ENCODE measurements at regions not wholly inside any gene's neighbourhood (a gene's known extent, or its start where the extent isn't known, plus 50 kb on each side); places are given as distances from the start of the nearest gene placed in this dataset.

DNA sequence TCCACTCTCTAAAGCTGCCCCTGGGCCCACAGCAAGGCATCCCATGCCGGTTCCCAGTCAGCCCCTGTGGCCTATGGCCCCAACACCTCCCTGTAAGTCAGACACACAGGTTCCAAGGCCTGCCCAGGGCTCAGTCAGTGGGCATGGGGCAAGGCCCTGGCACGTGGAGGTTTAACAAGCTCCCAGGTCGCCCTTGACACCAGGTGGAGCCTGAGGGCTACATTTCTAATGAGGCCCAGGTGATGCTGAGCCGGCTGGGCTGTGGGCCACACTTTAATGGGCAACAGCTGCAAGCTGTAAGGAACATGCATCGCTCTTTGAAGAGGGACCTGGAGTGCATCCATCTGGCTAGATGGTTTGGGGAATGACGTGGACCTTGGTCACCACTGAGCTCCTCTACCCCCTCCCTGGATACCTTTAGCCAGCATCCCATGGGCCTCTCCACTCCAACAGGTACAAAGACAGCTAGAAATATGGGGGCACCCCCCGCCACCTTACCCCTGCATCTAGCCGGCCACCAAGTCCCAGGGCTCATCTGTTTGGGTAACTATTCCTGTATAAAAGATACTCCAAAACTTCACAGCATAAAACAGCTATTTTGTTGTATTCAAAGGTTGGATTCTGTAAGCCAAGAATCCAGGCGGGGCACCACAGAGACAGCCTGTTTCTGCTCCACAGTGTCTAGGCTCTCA lies 122.5 kb downstream of the OAT start:
- Histone ChIP-seq H3K4me3 (no peak overlapping the region), H4K20me1 (ENCODE audit: low read depth) (no peaks in the 10 kb centered on the region), H3K27ac (no peak overlapping the region), H3F3A (ENCODE audit: low read depth) (no peaks in the 10 kb centered on the region), H3K9ac (no peak overlapping the region), H3K4me2 (no peak overlapping the region), H3K79me2 (ENCODE audit: low read depth) (no peaks in the 10 kb centered on the region), H3K9me3 (ENCODE audit: low read depth) (no peaks in the 10 kb centered on the region), H3K27me3 (no peaks in the 10 kb centered on the region), H3K36me3 (no peaks in the 10 kb centered on the region), H3K4me1 (no peaks in the 10 kb centered on the region), H2AFZ (replicated peaks) (no peak overlapping the region)
- TF ChIP-seq, protein P1, sequence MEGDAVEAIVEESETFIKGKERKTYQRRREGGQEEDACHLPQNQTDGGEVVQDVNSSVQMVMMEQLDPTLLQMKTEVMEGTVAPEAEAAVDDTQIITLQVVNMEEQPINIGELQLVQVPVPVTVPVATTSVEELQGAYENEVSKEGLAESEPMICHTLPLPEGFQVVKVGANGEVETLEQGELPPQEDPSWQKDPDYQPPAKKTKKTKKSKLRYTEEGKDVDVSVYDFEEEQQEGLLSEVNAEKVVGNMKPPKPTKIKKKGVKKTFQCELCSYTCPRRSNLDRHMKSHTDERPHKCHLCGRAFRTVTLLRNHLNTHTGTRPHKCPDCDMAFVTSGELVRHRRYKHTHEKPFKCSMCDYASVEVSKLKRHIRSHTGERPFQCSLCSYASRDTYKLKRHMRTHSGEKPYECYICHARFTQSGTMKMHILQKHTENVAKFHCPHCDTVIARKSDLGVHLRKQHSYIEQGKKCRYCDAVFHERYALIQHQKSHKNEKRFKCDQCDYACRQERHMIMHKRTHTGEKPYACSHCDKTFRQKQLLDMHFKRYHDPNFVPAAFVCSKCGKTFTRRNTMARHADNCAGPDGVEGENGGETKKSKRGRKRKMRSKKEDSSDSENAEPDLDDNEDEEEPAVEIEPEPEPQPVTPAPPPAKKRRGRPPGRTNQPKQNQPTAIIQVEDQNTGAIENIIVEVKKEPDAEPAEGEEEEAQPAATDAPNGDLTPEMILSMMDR (IDR thresholded peaks at IDR 0.05) = no peak
- TF ChIP-seq EZH2phosphoT487 (IDR thresholded peaks at IDR 0.05) (no peak), EZH2 (IDR thresholded peaks at IDR 0.05) (no peak)
- Mint-ChIP-seq H3K9me3 (peaks cover 11% of the 10 kb centered on the region), H3K36me3 (peaks cover 3% of the 10 kb centered on the region), H3K4me3 (no peak overlapping the region), H3K27ac (no peak overlapping the region), H3K27me3 (ENCODE audit: insufficient read depth, low read depth) (peaks cover 5% of the 10 kb centered on the region), H3K4me1 (no peaks in the 10 kb centered on the region)
- no peak for DNase-seq (ENCODE audit: low spot score)

- H3K4me2 ChIP-seq = no peak overlapping the region
- no peaks in the 10 kb centered on the region for H4K20me1 ChIP-seq (ENCODE audit: low read depth)
- no peaks in the 10 kb centered on the region for H3K79me2 ChIP-seq (ENCODE audit: low read depth)
- H3K4me1 Mint-ChIP-seq = peaks cover under 1% of the 10 kb centered on the region
- H3K36me3 ChIP-seq = no peaks in the 10 kb centered on the region
- no peaks in the 10 kb centered on the region for H3K27me3 ChIP-seq
- no peaks in the 10 kb centered on the region for H3K9me3 ChIP-seq (ENCODE audit: low read depth)
- TF ChIP-seq EZH2phosphoT487 (IDR thresholded peaks at IDR 0.05) (no peak), EZH2 (IDR thresholded peaks at IDR 0.05) (no peak)
- TF ChIP-seq, protein P1 (IDR thresholded peaks at IDR 0.05) = no peak
- H3K9me3 Mint-ChIP-seq = peaks cover under 1% of the 10 kb centered on the region
- no peak overlapping the region for H3K4me3 Mint-ChIP-seq
- H3K27me3 Mint-ChIP-seq (ENCODE audit: insufficient read depth, low read depth) = peaks cover 2% of the 10 kb centered on the region
- H3K27ac Mint-ChIP-seq = no peak overlapping the region
- no peaks in the 10 kb centered on the region for H3F3A ChIP-seq (ENCODE audit: low read depth)
- no peaks in the 10 kb centered on the region for H3K36me3 Mint-ChIP-seq
- no peaks in the 10 kb centered on the region for H3K4me1 ChIP-seq
- no peak overlapping the region for H3K4me3 ChIP-seq
- no peak for DNase-seq (ENCODE audit: low spot score)
- no peak overlapping the region for H2AFZ ChIP-seq (replicated peaks)
- no peak overlapping the region for H3K9ac ChIP-seq
- no peak overlapping the region for H3K27ac ChIP-seq
Observed at GRCh38 chr10:124294811-124295770, 123.6 kb downstream of the OAT start.

DNA sequence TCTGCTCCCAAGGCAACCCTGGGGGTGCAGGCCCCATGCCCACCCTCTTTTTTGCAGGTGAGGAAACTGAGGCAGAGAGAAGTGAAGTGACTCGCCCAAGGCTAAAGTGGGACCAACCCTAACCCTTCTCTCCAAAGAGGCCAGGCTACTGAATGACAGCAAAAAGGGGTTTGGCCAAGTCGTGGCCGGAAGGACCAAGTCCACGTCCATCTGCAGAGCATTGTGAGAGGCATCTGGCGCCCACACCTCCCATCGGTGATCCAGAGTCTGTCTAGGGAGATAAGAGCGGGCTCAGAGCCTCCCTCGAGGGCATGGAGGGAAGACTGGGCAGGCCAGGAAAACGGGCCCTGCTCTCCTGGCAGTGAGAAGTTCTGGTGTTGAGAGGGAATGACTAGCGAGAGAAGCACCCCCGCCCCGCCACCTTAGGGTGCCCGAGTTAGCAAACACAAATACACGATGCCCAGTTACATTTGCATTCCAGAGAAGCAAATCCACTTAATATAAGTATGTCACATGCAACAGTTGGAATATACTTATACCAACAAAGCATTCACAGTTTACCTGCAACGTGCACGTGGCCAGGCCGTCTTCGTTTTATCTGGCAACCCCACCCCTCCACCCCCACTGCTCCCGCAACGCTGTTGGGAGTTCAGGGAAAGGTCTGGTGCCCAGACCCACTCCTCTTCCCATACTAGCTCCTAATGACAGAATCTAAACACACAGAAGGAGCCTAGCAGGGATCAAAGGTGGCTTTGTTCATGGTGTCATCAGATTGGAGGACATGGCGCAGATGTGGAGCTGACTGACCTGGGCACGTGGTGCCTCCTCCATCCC lies 124.9 kb downstream of the OAT start:
- Histone ChIP-seq H2AFZ (replicated peaks) (no peak overlapping the region), H3K9me3 (ENCODE audit: low read depth) (no peaks in the 10 kb centered on the region), H3K79me2 (ENCODE audit: low read depth) (no peaks in the 10 kb centered on the region), H3K4me2 (no peak overlapping the region), H3K9ac (no peak overlapping the region), H3K36me3 (no peaks in the 10 kb centered on the region), H3K27ac (no peak overlapping the region), H3K4me1 (no peaks in the 10 kb centered on the region), H3K27me3 (no peaks in the 10 kb centered on the region), H3K4me3 (no peak overlapping the region), H3F3A (ENCODE audit: low read depth) (no peaks in the 10 kb centered on the region), H4K20me1 (ENCODE audit: low read depth) (no peaks in the 10 kb centered on the region)
- Mint-ChIP-seq H3K27me3 (ENCODE audit: insufficient read depth, low read depth) (peaks cover 2% of the 10 kb centered on the region), H3K36me3 (no peaks in the 10 kb centered on the region), H3K27ac (no peak overlapping the region), H3K4me3 (no peak overlapping the region), H3K9me3 (no peaks in the 10 kb centered on the region), H3K4me1 (peaks cover 6% of the 10 kb centered on the region)
- no peak for DNase-seq (ENCODE audit: low spot score)
- TF ChIP-seq EZH2phosphoT487 (IDR thresholded peaks at IDR 0.05) = no peak
- TF ChIP-seq, protein P1 (IDR thresholded peaks at IDR 0.05) = no peak
- no peak for TF ChIP-seq EZH2 (IDR thresholded peaks at IDR 0.05)
